Mammary epithelial cell (primary cell): ENCODE measurements at regions not wholly inside any gene's neighbourhood (a gene's known extent, or its start where the extent isn't known, plus 50 kb on each side); places are given as distances from the start of the nearest gene placed in this dataset.

Source experiments
- EZH2 ChIP-seq: IDR thresholded peaks from 2 replicates; pipeline ENCODE4 v1.6.1; 2012; ENCODE audit warnings: low read length, inconsistent platforms, borderline replicate concordance
- TF ChIP-seq, protein P1 (sequence below), 2 donors: IDR thresholded peaks in 1 of 2; conservative IDR thresholded peaks in 1 of 2; 2 replicates each; pipeline ENCODE4 v1.5.1; 2011 to 2012; ENCODE audit warnings: inconsistent platforms in 2 of 2, low read length in 2 of 2, mild to moderate bottlenecking in 2 of 2, control low read depth in 1 of 2, low read depth in 1 of 2; ENCODE audit not compliant: insufficient read depth in 1 of 2; ENCODE audit errors: extremely low read depth in 1 of 2

GRCh38 chr18:52152036-52152435, 188.0 kb upstream of the DCC start:
- TF ChIP-seq, protein P1, sequence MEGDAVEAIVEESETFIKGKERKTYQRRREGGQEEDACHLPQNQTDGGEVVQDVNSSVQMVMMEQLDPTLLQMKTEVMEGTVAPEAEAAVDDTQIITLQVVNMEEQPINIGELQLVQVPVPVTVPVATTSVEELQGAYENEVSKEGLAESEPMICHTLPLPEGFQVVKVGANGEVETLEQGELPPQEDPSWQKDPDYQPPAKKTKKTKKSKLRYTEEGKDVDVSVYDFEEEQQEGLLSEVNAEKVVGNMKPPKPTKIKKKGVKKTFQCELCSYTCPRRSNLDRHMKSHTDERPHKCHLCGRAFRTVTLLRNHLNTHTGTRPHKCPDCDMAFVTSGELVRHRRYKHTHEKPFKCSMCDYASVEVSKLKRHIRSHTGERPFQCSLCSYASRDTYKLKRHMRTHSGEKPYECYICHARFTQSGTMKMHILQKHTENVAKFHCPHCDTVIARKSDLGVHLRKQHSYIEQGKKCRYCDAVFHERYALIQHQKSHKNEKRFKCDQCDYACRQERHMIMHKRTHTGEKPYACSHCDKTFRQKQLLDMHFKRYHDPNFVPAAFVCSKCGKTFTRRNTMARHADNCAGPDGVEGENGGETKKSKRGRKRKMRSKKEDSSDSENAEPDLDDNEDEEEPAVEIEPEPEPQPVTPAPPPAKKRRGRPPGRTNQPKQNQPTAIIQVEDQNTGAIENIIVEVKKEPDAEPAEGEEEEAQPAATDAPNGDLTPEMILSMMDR (conservative IDR thresholded peaks at IDR 0.05 in 1 of 2, IDR thresholded peaks at IDR 0.05 in 1 of 2; ENCODE audit: extremely low read depth in 1 of 2, insufficient read depth in 1 of 2, low read depth in 1 of 2, low read length in 2 of 2): no peak
- no peak for TF ChIP-seq EZH2
